OCI-LY7 (cell line): ENCODE measurements at regions not wholly inside any gene's neighbourhood (a gene's known extent, or its start where the extent isn't known, plus 50 kb on each side); places are given as distances from the start of the nearest gene placed in this dataset.

Experiments
- BruUV-seq: library from RNA; stranded (reverse); fragments of 400-500 nt; replicated peaks from 2 replicates; lab custom pipeline; 2021; lab: Mats Ljungman, UMichigan
- CTCF ChIA-PET: fragments of 300-600 bp; sonication (Branson Sonifier 250); formaldehyde crosslinking; loops from one replicate; lab custom pipeline; 2022; ENCODE audit warnings: antibody characterized with exemption; ENCODE audit not compliant: unreplicated experiment; lab: Charles Lee
- POLR2A ChIA-PET: fragments of 300-600 bp; sonication (Branson Sonifier 250); formaldehyde crosslinking; loops from one replicate; lab custom pipeline; 2022; ENCODE audit warnings: antibody characterized with exemption; lab: Charles Lee
- DNase-seq: peaks from one replicate; pipeline ENCODE4 v3.0.0-alpha.2; 2015; ENCODE audit warnings: low spot score
- H2AFZ ChIP-seq: fragments of 200-600 bp; sonication (generic), shearing (Covaris generic); 2 replicates; pipeline ENCODE4 v1.6.1; 2014; ENCODE audit warnings: mild to moderate bottlenecking, antibody characterized with exemption, low read length, moderate library complexity
- H3K27ac ChIP-seq: fragments of 200-600 bp; sonication (generic); 2 replicates; pipeline ENCODE4 v1.5.1; 2014; ENCODE audit warnings: mixed run types, low read depth, mild to moderate bottlenecking, moderate library complexity, low read length, inconsistent platforms; ENCODE audit not compliant: poor library complexity, severe bottlenecking
- H3K36me3 ChIP-seq: fragments of 200-600 bp; sonication (generic); 2 replicates; pipeline ENCODE4 v1.6.1; 2014; ENCODE audit warnings: mild to moderate bottlenecking, antibody characterized with exemption, low read length, moderate library complexity, mixed read lengths; ENCODE audit not compliant: insufficient read depth
- H3K4me1 ChIP-seq: fragments of 200-600 bp; sonication (generic); 2 replicates; pipeline ENCODE4 v1.5.1; 2014; ENCODE audit warnings: mild to moderate bottlenecking, low read length; ENCODE audit not compliant: insufficient read depth, poor library complexity, severe bottlenecking
- H3K4me2 ChIP-seq: fragments of 200-600 bp; sonication (generic); 2 replicates; pipeline ENCODE4 v1.6.1; 2014; ENCODE audit warnings: mild to moderate bottlenecking, low read length
- H3K4me3 ChIP-seq: fragments of 200-600 bp; sonication (generic); 2 replicates; pipeline ENCODE4 v1.5.1; 2014; ENCODE audit warnings: mild to moderate bottlenecking, low read depth, low read length; ENCODE audit not compliant: poor library complexity, severe bottlenecking
- H3K79me2 ChIP-seq: fragments of 200-600 bp; sonication (generic); 2 replicates; pipeline ENCODE4 v1.6.1; 2016; ENCODE audit warnings: low read depth, mild to moderate bottlenecking, low read length, moderate library complexity, mixed read lengths; ENCODE audit not compliant: insufficient read depth
- H3K9me2 ChIP-seq: fragments of 200-600 bp; sonication (generic); 2 replicates; pipeline ENCODE4 v1.6.1; 2016; ENCODE audit warnings: mild to moderate bottlenecking, low read length, mixed read lengths; ENCODE audit not compliant: insufficient read depth
- H3K9me3 ChIP-seq: fragments of 200-600 bp; sonication (generic); 2 replicates; pipeline ENCODE4 v1.6.1; 2014; ENCODE audit warnings: mild to moderate bottlenecking, mixed run types, low read length, mixed read lengths
- H4K20me1 ChIP-seq: fragments of 200-600 bp; sonication (generic); 2 replicates; pipeline ENCODE4 v1.6.1; 2014; ENCODE audit warnings: mild to moderate bottlenecking, antibody characterized with exemption, low read length, moderate library complexity, mixed read lengths; ENCODE audit not compliant: insufficient read depth
- CTCF ChIP-seq: fragments of 200-600 bp; sonication (generic); conservative IDR thresholded peaks from 2 replicates; pipeline ENCODE4 v1.5.1; 2014; ENCODE audit warnings: mild to moderate bottlenecking, antibody characterized with exemption, low read length, moderate library complexity, mixed read lengths
- EZH2phosphoT487 ChIP-seq: fragments of 200-600 bp; sonication (generic); IDR thresholded peaks from 2 replicates; pipeline ENCODE4 v1.6.1; 2018; ENCODE audit warnings: low read depth, borderline replicate concordance, mild to moderate bottlenecking, mixed run types, antibody characterized with exemption, low read length, moderate library complexity, mixed read lengths
- intact Hi-C: fragments of 100-400 bp; cut with micrococcal nuclease; formaldehyde crosslinking; loops from one replicate; pipeline ENCODE4 v1.10.0; 2022; ENCODE audit not compliant: unreplicated experiment

- Histone ChIP-seq H3K79me2 (no peaks in the 10 kb centered on the region), H3K9me2 (no peaks in the 10 kb centered on the region), H3K4me1 (no peaks in the 10 kb centered on the region), H3K36me3 (no peaks in the 10 kb centered on the region), H3K4me3 (no peak overlapping the region), H3K4me2 (no peak overlapping the region), H4K20me1 (no peaks in the 10 kb centered on the region), H3K27ac (no peak overlapping the region), H2AFZ (no peak overlapping the region), H3K9me3 (no peaks in the 10 kb centered on the region)
- BruUV-seq = no TSS peak
- POLR2A ChIA-PET = no interaction called here
- intact Hi-C loops = no loop called here
- TF ChIP-seq CTCF (no peak), EZH2phosphoT487 (no peak)
- no peak for DNase-seq
- CTCF ChIA-PET = no interaction called here
Observed at GRCh38 chr4:180207921-180208320, 2035.3 kb upstream of the TENM3 start.

- TF ChIP-seq EZH2phosphoT487 (no peak), CTCF (no peak)
- Histone ChIP-seq H3K4me2 (no peak overlapping the region), H2AFZ (no peak overlapping the region), H4K20me1 (no peaks in the 10 kb centered on the region), H3K9me3 (no peaks in the 10 kb centered on the region), H3K27ac (no peak overlapping the region), H3K79me2 (no peaks in the 10 kb centered on the region), H3K36me3 (no peaks in the 10 kb centered on the region), H3K4me1 (no peaks in the 10 kb centered on the region), H3K9me2 (no peaks in the 10 kb centered on the region), H3K4me3 (no peak overlapping the region)
- DNase-seq = no peak
- no TSS peak for BruUV-seq
- intact Hi-C loops = no loop called here
- ChIA-PET CTCF (no interaction called here), POLR2A (interaction anchor here (1.3 kb wide), 1 partner anchor 15 kb away, joined by 3 read pairs; no protein-coding TSS in a partner anchor)
Observed at GRCh38 chr4:180217070-180217469, 2026.1 kb upstream of the TENM3 start.

GRCh38 chr4:180219080-180219479 lies 2024.1 kb upstream of the TENM3 start:
- ChIA-PET CTCF (no interaction called here), POLR2A (no interaction called here)
- H3K79me2 ChIP-seq = no peaks in the 10 kb centered on the region
- H3K9me3 ChIP-seq = no peaks in the 10 kb centered on the region
- H3K36me3 ChIP-seq = no peaks in the 10 kb centered on the region
- no peak for TF ChIP-seq CTCF
- TF ChIP-seq EZH2phosphoT487 = no peak
- H3K27ac ChIP-seq = no peak overlapping the region
- intact Hi-C loops = no loop called here
- no peaks in the 10 kb centered on the region for H3K9me2 ChIP-seq
- H4K20me1 ChIP-seq = no peaks in the 10 kb centered on the region
- no peak overlapping the region for H2AFZ ChIP-seq
- DNase-seq = no peak
- no TSS peak for BruUV-seq
- H3K4me1 ChIP-seq = no peaks in the 10 kb centered on the region
- no peak overlapping the region for H3K4me3 ChIP-seq
- H3K4me2 ChIP-seq = no peak overlapping the region
